Upper lobe of left lung (tissue), 6 donors: ENCODE measurements at regions not wholly inside any gene's neighbourhood (a gene's known extent, or its start where the extent isn't known, plus 50 kb on each side); places are given as distances from the start of the nearest gene placed in this dataset.
A peak's percentile ranks its signal among the peaks of the same experiment; 100 is the strongest.

Experiments used
- ATAC-seq, 2 donors: fragments of 200-7000 bp; cut with Tn5 transposase; one replicate each; pipeline ENCODE4 v1.9.1; 2022; ENCODE audit warnings: mild to moderate bottlenecking in 2 of 2, moderate library complexity in 2 of 2; ENCODE audit not compliant: low FRiP score in 2 of 2
- DNase-seq, 2 donors: peaks; one replicate each; pipeline ENCODE4 v3.0.0-alpha.2; 2019 to 2020
- H3K27ac ChIP-seq, 4 donors: fragments of 200-600 bp; sonication (generic); one replicate each; pipeline ENCODE4 v1.5.1; 2016 to 2019
- H3K27me3 ChIP-seq, 4 donors: fragments of 200-600 bp; sonication (generic); one replicate each; pipeline ENCODE4 v1.5.1; 2017 to 2019
- H3K36me3 ChIP-seq, 4 donors: fragments of 200-600 bp; sonication (generic); one replicate each; pipeline ENCODE4 v1.5.1; 2016 to 2019
- H3K4me1 ChIP-seq, 4 donors: fragments of 200-600 bp; sonication (generic); one replicate each; pipeline ENCODE4 v1.5.1; 2018 to 2019
- H3K4me3 ChIP-seq, 4 donors: fragments of 200-600 bp; sonication (generic); one replicate each; pipeline ENCODE4 v1.5.1; 2017 to 2019; ENCODE audit warnings: mild to moderate bottlenecking in 2 of 4, moderate library complexity in 1 of 4
- H3K9me3 ChIP-seq, 4 donors: fragments of 200-600 bp; sonication (generic); one replicate each; pipeline ENCODE4 v1.5.1; 2018 to 2019
- CTCF ChIP-seq, 6 experiments: fragments of 450-650 bp in 4 of 6; fragments of 200-600 bp in 2 of 6; sonication (generic) in 2 of 6; IDR thresholded peaks; one replicate each; pipeline ENCODE4 v1.5.1; 2016 to 2019; ENCODE audit warnings: antibody characterized with exemption in 6 of 6
- EP300 ChIP-seq, 4 donors: sonication (generic); formaldehyde crosslinking; IDR thresholded peaks; one replicate each; pipeline ENCODE4 v1.5.1; 2017; ENCODE audit warnings: antibody characterized with exemption in 4 of 4, control low read depth in 2 of 4
- POLR2A ChIP-seq, 4 donors: fragments of 450-650 bp; IDR thresholded peaks; one replicate each; pipeline ENCODE4 v1.5.1; 2016 to 2017; ENCODE audit warnings: antibody characterized with exemption in 4 of 4, mild to moderate bottlenecking in 2 of 4
- POLR2AphosphoS5 ChIP-seq, 2 donors: sonication (generic); formaldehyde crosslinking; IDR thresholded peaks; one replicate each; pipeline ENCODE4 v1.5.1; 2017; ENCODE audit warnings: antibody characterized with exemption in 2 of 2
- WGBS, 2 donors: methylation state at CpG; one replicate each; pipeline ENCODE4 v1.1.5; 2017 to 2018; 5-methylcytosine and 5-hydroxymethylcytosine counted together
- donor health status: DM: no; HTN: no; CAD: no; lungs with moderate emphysema.
- donor health status: DM: no; HTN: yes; CAD: no; lungs with severe emphysema.

GRCh38 chr5:141745390-141745789 lies 63.4 kb upstream of the ARAP3 start:
- TF ChIP-seq EP300 (IDR thresholded peaks at IDR 0.05) (no peak), POLR2AphosphoS5 (IDR thresholded peaks at IDR 0.05) (no peak), POLR2A (IDR thresholded peaks at IDR 0.05) (no peak)
- H3K27ac ChIP-seq = no peak overlapping the region
- H3K9me3 ChIP-seq = no peaks in the 10 kb centered on the region
- no peaks in the 10 kb centered on the region for H3K4me1 ChIP-seq
- no peak overlapping the region for H3K4me3 ChIP-seq
- DNase-seq = no peak
- no peak for ATAC-seq
- 81 to 95% methylated on average over 3 of the region's 3 CpGs for WGBS, 2 donors
- H3K36me3 ChIP-seq = no peaks in the 10 kb centered on the region
- H3K27me3 ChIP-seq = no peaks in the 10 kb centered on the region

- H3K36me3 ChIP-seq = no peaks in the 10 kb centered on the region
- no peak overlapping the region for H3K27ac ChIP-seq
- no peak for TF ChIP-seq CTCF (IDR thresholded peaks at IDR 0.05)
- TF ChIP-seq EP300 (IDR thresholded peaks at IDR 0.05) = no peak
- no peak for TF ChIP-seq POLR2AphosphoS5 (IDR thresholded peaks at IDR 0.05)
- TF ChIP-seq POLR2A (IDR thresholded peaks at IDR 0.05) = no peak
- WGBS, 2 donors = 27 to 42% methylated on average over 4 of the region's 4 CpGs
- DNase-seq (no peak), ATAC-seq (no peak)
- H3K9me3 ChIP-seq = no peaks in the 10 kb centered on the region
- H3K4me3 ChIP-seq = no peak overlapping the region
- no peaks in the 10 kb centered on the region for H3K4me1 ChIP-seq
- no peaks in the 10 kb centered on the region for H3K27me3 ChIP-seq
These were observed 61.8 kb upstream of the ARAP3 start for GRCh38 chr5:141743866-141744272.

GRCh38 chr5:141742866-141743851 lies 61.1 kb upstream of the ARAP3 start:
- Histone ChIP-seq H3K4me1 (no peaks in the 10 kb centered on the region), H3K36me3 (no peaks in the 10 kb centered on the region), H3K4me3 (no peak overlapping the region), H3K9me3 (no peaks in the 10 kb centered on the region), H3K27ac (no peak overlapping the region), H3K27me3 (no peaks in the 10 kb centered on the region)
- peak in 1 of 2 donors; percentile 54 for DNase-seq
- ATAC-seq = peak in 1 of 2 donors; percentile 30
- WGBS, 2 donors = 29 to 31% methylated on average over 18 of the region's 18 CpGs
- TF ChIP-seq CTCF (IDR thresholded peaks at IDR 0.05) (no peak), POLR2A (IDR thresholded peaks at IDR 0.05) (no peak), EP300 (IDR thresholded peaks at IDR 0.05) (no peak), POLR2AphosphoS5 (IDR thresholded peaks at IDR 0.05) (no peak)

GRCh38 chr5:141742144-141742543 lies 60.1 kb upstream of the ARAP3 start:
- TF ChIP-seq EP300 (IDR thresholded peaks at IDR 0.05) (no peak), POLR2AphosphoS5 (IDR thresholded peaks at IDR 0.05) (no peak), POLR2A (IDR thresholded peaks at IDR 0.05) (no peak), CTCF (IDR thresholded peaks at IDR 0.05) (no peak)
- Histone ChIP-seq H3K4me3 (no peak overlapping the region), H3K4me1 (no peaks in the 10 kb centered on the region), H3K9me3 (no peaks in the 10 kb centered on the region), H3K36me3 (no peaks in the 10 kb centered on the region), H3K27ac (no peak overlapping the region), H3K27me3 (no peaks in the 10 kb centered on the region)
- 60 to 100% methylated on average over 1 of the region's 1 CpG for WGBS, 2 donors
- ATAC-seq (no peak), DNase-seq (no peak)

GRCh38 chr5:141740885-141741284 lies 58.9 kb upstream of the ARAP3 start:
- TF ChIP-seq EP300 (IDR thresholded peaks at IDR 0.05) (no peak), POLR2AphosphoS5 (IDR thresholded peaks at IDR 0.05) (no peak), CTCF (IDR thresholded peaks at IDR 0.05) (no peak), POLR2A (IDR thresholded peaks at IDR 0.05) (no peak)
- Histone ChIP-seq H3K9me3 (no peaks in the 10 kb centered on the region), H3K4me1 (no peaks in the 10 kb centered on the region), H3K27ac (no peak overlapping the region), H3K36me3 (no peaks in the 10 kb centered on the region), H3K4me3 (no peak overlapping the region), H3K27me3 (no peaks in the 10 kb centered on the region)
- ATAC-seq (no peak), DNase-seq (no peak)
- 74% methylated on average over 6 of the region's 6 CpGs; no CpG with 5 or more reads in 1 of the 2 donors for WGBS, 2 donors
